ENCODE measurements at regions not wholly inside any gene's neighbourhood (a gene's known extent, or its start where the extent isn't known, plus 50 kb on each side); places are given as distances from the start of the nearest gene placed in this dataset.

- Histone ChIP-seq H3K27me3 (ENCODE audit: control insufficient read depth, insufficient read depth, low read length, poor library complexity, severe bottlenecking) (no peaks in the 10 kb centered on the region), H3K9me3 (ENCODE audit: control insufficient read depth, low read length) (no peaks in the 10 kb centered on the region), H3K27ac (ENCODE audit: insufficient read depth, low read depth, low read length, poor library complexity, severe bottlenecking) (no peak overlapping the region), H3K36me3 (ENCODE audit: control insufficient read depth, insufficient read depth, low read length) (no peaks in the 10 kb centered on the region), H3K4me3 (ENCODE audit: insufficient read depth, low read depth, low read length) (no peak overlapping the region), H3K4me1 (ENCODE audit: control insufficient read depth, insufficient read depth, low read length) (no peaks in the 10 kb centered on the region)
- WGBS, 2 experiments: 87 to 93% methylated on average over 3 of the region's 3 CpGs
Observed at GRCh38 chr11:95692526-95693260, 96.9 kb downstream of the FAM76B start.

GRCh38 chr11:95690100-95690499 lies 99.5 kb downstream of the FAM76B start:
- Histone ChIP-seq H3K27ac (ENCODE audit: insufficient read depth, low read depth, low read length, poor library complexity, severe bottlenecking) (no peak overlapping the region), H3K4me1 (ENCODE audit: control insufficient read depth, insufficient read depth, low read length) (no peaks in the 10 kb centered on the region), H3K4me3 (ENCODE audit: insufficient read depth, low read depth, low read length) (no peak overlapping the region), H3K9me3 (ENCODE audit: control insufficient read depth, low read length) (no peaks in the 10 kb centered on the region), H3K27me3 (ENCODE audit: control insufficient read depth, insufficient read depth, low read length, poor library complexity, severe bottlenecking) (no peaks in the 10 kb centered on the region), H3K36me3 (ENCODE audit: control insufficient read depth, insufficient read depth, low read length) (no peaks in the 10 kb centered on the region)
- WGBS, 2 experiments: 96 to 97% methylated on average over 3 of the region's 3 CpGs

GRCh38 chr11:95688501-95689222 lies 100.9 kb downstream of the FAM76B start:
- Histone ChIP-seq H3K9me3 (ENCODE audit: control insufficient read depth, low read length) (no peaks in the 10 kb centered on the region), H3K4me3 (ENCODE audit: insufficient read depth, low read depth, low read length) (no peak overlapping the region), H3K36me3 (ENCODE audit: control insufficient read depth, insufficient read depth, low read length) (no peaks in the 10 kb centered on the region), H3K27me3 (ENCODE audit: control insufficient read depth, insufficient read depth, low read length, poor library complexity, severe bottlenecking) (no peaks in the 10 kb centered on the region), H3K4me1 (ENCODE audit: control insufficient read depth, insufficient read depth, low read length) (no peaks in the 10 kb centered on the region), H3K27ac (ENCODE audit: insufficient read depth, low read depth, low read length, poor library complexity, severe bottlenecking) (no peak overlapping the region)
- WGBS, 2 experiments: 90 to 96% methylated on average over 7 of the region's 7 CpGs

- Histone ChIP-seq H3K4me1 (ENCODE audit: control insufficient read depth, insufficient read depth, low read length) (no peaks in the 10 kb centered on the region), H3K36me3 (ENCODE audit: control insufficient read depth, insufficient read depth, low read length) (no peaks in the 10 kb centered on the region), H3K27ac (ENCODE audit: insufficient read depth, low read depth, low read length, poor library complexity, severe bottlenecking) (no peak overlapping the region), H3K27me3 (ENCODE audit: control insufficient read depth, insufficient read depth, low read length, poor library complexity, severe bottlenecking) (no peaks in the 10 kb centered on the region), H3K4me3 (ENCODE audit: insufficient read depth, low read depth, low read length) (no peak overlapping the region), H3K9me3 (ENCODE audit: control insufficient read depth, low read length) (no peaks in the 10 kb centered on the region)
- WGBS, 2 experiments: 96 to 100% methylated on average over 1 to 2 of the region's 2 CpGs
Observed at GRCh38 chr11:95688015-95688414, 101.6 kb downstream of the FAM76B start.

GRCh38 chr11:95686265-95686664 lies 103.3 kb downstream of the FAM76B start:
- H3K27me3 ChIP-seq (ENCODE audit: control insufficient read depth, insufficient read depth, low read length, poor library complexity, severe bottlenecking): no peaks in the 10 kb centered on the region
- no peaks in the 10 kb centered on the region for H3K4me1 ChIP-seq (ENCODE audit: control insufficient read depth, insufficient read depth, low read length)
- no peaks in the 10 kb centered on the region for H3K36me3 ChIP-seq (ENCODE audit: control insufficient read depth, insufficient read depth, low read length)
- H3K4me3 ChIP-seq (ENCODE audit: insufficient read depth, low read depth, low read length): no peak overlapping the region
- no peaks in the 10 kb centered on the region for H3K9me3 ChIP-seq (ENCODE audit: control insufficient read depth, low read length)
- H3K27ac ChIP-seq (ENCODE audit: insufficient read depth, low read depth, low read length, poor library complexity, severe bottlenecking): no peak overlapping the region
- 93 to 100% methylated on average over 2 to 3 of the region's 3 CpGs for WGBS, 2 experiments

- WGBS, 2 experiments: 96 to 97% methylated on average over 2 of the region's 2 CpGs
- Histone ChIP-seq H3K9me3 (ENCODE audit: control insufficient read depth, low read length) (no peaks in the 10 kb centered on the region), H3K27me3 (ENCODE audit: control insufficient read depth, insufficient read depth, low read length, poor library complexity, severe bottlenecking) (no peaks in the 10 kb centered on the region), H3K4me3 (ENCODE audit: insufficient read depth, low read depth, low read length) (no peak overlapping the region), H3K36me3 (ENCODE audit: control insufficient read depth, insufficient read depth, low read length) (no peaks in the 10 kb centered on the region), H3K4me1 (ENCODE audit: control insufficient read depth, insufficient read depth, low read length) (no peaks in the 10 kb centered on the region), H3K27ac (ENCODE audit: insufficient read depth, low read depth, low read length, poor library complexity, severe bottlenecking) (no peak overlapping the region)
Observed at GRCh38 chr11:95684701-95685100, 104.9 kb downstream of the FAM76B start.

- Histone ChIP-seq H3K27me3 (ENCODE audit: control insufficient read depth, insufficient read depth, low read length, poor library complexity, severe bottlenecking) (no peaks in the 10 kb centered on the region), H3K27ac (ENCODE audit: insufficient read depth, low read depth, low read length, poor library complexity, severe bottlenecking) (no peak overlapping the region), H3K4me3 (ENCODE audit: insufficient read depth, low read depth, low read length) (no peak overlapping the region), H3K4me1 (ENCODE audit: control insufficient read depth, insufficient read depth, low read length) (no peaks in the 10 kb centered on the region), H3K9me3 (ENCODE audit: control insufficient read depth, low read length) (no peaks in the 10 kb centered on the region), H3K36me3 (ENCODE audit: control insufficient read depth, insufficient read depth, low read length) (no peaks in the 10 kb centered on the region)
- 92 to 95% methylated on average over 1 of the region's 1 CpG for WGBS, 2 experiments
Observed at GRCh38 chr11:95684170-95684569, 105.4 kb downstream of the FAM76B start.

- 95% methylated on average over 2 of the region's 2 CpGs for WGBS, 2 experiments
- Histone ChIP-seq H3K4me3 (ENCODE audit: insufficient read depth, low read depth, low read length) (no peak overlapping the region), H3K9me3 (ENCODE audit: control insufficient read depth, low read length) (no peaks in the 10 kb centered on the region), H3K27me3 (ENCODE audit: control insufficient read depth, insufficient read depth, low read length, poor library complexity, severe bottlenecking) (no peaks in the 10 kb centered on the region), H3K4me1 (ENCODE audit: control insufficient read depth, insufficient read depth, low read length) (no peaks in the 10 kb centered on the region), H3K36me3 (ENCODE audit: control insufficient read depth, insufficient read depth, low read length) (no peaks in the 10 kb centered on the region), H3K27ac (ENCODE audit: insufficient read depth, low read depth, low read length, poor library complexity, severe bottlenecking) (no peak overlapping the region)
Observed at GRCh38 chr11:95682552-95682951, 107.0 kb downstream of the FAM76B start.

- H3K27ac ChIP-seq (ENCODE audit: insufficient read depth, low read depth, low read length, poor library complexity, severe bottlenecking): no peak overlapping the region
- H3K9me3 ChIP-seq (ENCODE audit: control insufficient read depth, low read length): no peaks in the 10 kb centered on the region
- H3K4me1 ChIP-seq (ENCODE audit: control insufficient read depth, insufficient read depth, low read length): peaks cover 5% of the 10 kb centered on the region
- H3K36me3 ChIP-seq (ENCODE audit: control insufficient read depth, insufficient read depth, low read length): no peaks in the 10 kb centered on the region
- H3K27me3 ChIP-seq (ENCODE audit: control insufficient read depth, insufficient read depth, low read length, poor library complexity, severe bottlenecking): no peaks in the 10 kb centered on the region
- 85% methylated on average over 3 of the region's 3 CpGs for WGBS, 2 experiments
- H3K4me3 ChIP-seq (ENCODE audit: insufficient read depth, low read depth, low read length): no peak overlapping the region
Observed at GRCh38 chr11:95680169-95680929, 109.2 kb downstream of the FAM76B start.

GRCh38 chr11:95678988-95679387 lies 110.6 kb downstream of the FAM76B start:
- H3K27ac ChIP-seq (ENCODE audit: insufficient read depth, low read depth, low read length, poor library complexity, severe bottlenecking): no peak overlapping the region
- H3K9me3 ChIP-seq (ENCODE audit: control insufficient read depth, low read length): no peaks in the 10 kb centered on the region
- no peak overlapping the region for H3K4me3 ChIP-seq (ENCODE audit: insufficient read depth, low read depth, low read length)
- no peaks in the 10 kb centered on the region for H3K27me3 ChIP-seq (ENCODE audit: control insufficient read depth, insufficient read depth, low read length, poor library complexity, severe bottlenecking)
- no peaks in the 10 kb centered on the region for H3K36me3 ChIP-seq (ENCODE audit: control insufficient read depth, insufficient read depth, low read length)
- peaks cover 13% of the 10 kb centered on the region for H3K4me1 ChIP-seq (ENCODE audit: control insufficient read depth, insufficient read depth, low read length)
- WGBS, 2 experiments: 85 to 88% methylated on average over 4 of the region's 4 CpGs
